Bronchial epithelial cell (primary cell): ENCODE measurements at regions not wholly inside any gene's neighbourhood (a gene's known extent, or its start where the extent isn't known, plus 50 kb on each side); places are given as distances from the start of the nearest gene placed in this dataset.

Experiments used
- DNase-seq: peaks from one replicate; pipeline ENCODE4 v3.0.0-alpha.2; 2010; ENCODE audit warnings: low read depth
- FAIRE-seq: peaks from 2 replicates; lab custom pipeline; 2011; peaks lifted over from hg19 to GRCh38; lab: Jason Lieb, UNC
- H3K27me3 ChIP-seq: 2 replicates; pipeline ENCODE4 v1.5.1; 2011; ENCODE audit warnings: low read length; ENCODE audit not compliant: control insufficient read depth, insufficient read depth
- H3K36me3 ChIP-seq: 2 replicates; pipeline ENCODE4 v1.5.1; 2011; ENCODE audit warnings: low read length; ENCODE audit not compliant: control insufficient read depth, insufficient read depth
- H3K4me3 ChIP-seq: 2 replicates; pipeline ENCODE4 v1.5.1; 2011; ENCODE audit warnings: mild to moderate bottlenecking, low read depth, low read length, control low read depth
- TF ChIP-seq, protein P1 (sequence below): IDR thresholded peaks from 2 replicates; pipeline ENCODE4 v1.5.1; 2011; ENCODE audit warnings: mild to moderate bottlenecking, moderate library complexity, low read length, control low read depth, inconsistent platforms; ENCODE audit not compliant: insufficient read depth, severe bottlenecking

- TF ChIP-seq, protein P1, sequence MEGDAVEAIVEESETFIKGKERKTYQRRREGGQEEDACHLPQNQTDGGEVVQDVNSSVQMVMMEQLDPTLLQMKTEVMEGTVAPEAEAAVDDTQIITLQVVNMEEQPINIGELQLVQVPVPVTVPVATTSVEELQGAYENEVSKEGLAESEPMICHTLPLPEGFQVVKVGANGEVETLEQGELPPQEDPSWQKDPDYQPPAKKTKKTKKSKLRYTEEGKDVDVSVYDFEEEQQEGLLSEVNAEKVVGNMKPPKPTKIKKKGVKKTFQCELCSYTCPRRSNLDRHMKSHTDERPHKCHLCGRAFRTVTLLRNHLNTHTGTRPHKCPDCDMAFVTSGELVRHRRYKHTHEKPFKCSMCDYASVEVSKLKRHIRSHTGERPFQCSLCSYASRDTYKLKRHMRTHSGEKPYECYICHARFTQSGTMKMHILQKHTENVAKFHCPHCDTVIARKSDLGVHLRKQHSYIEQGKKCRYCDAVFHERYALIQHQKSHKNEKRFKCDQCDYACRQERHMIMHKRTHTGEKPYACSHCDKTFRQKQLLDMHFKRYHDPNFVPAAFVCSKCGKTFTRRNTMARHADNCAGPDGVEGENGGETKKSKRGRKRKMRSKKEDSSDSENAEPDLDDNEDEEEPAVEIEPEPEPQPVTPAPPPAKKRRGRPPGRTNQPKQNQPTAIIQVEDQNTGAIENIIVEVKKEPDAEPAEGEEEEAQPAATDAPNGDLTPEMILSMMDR = no peak
- no peak for DNase-seq
- FAIRE-seq = no peak
- Histone ChIP-seq H3K36me3 (no peaks in the 10 kb centered on the region), H3K4me3 (no peak overlapping the region), H3K27me3 (no peaks in the 10 kb centered on the region)
These were observed 537.2 kb upstream of the PBX1 start for GRCh38 chr1:164021813-164022212.

DNA sequence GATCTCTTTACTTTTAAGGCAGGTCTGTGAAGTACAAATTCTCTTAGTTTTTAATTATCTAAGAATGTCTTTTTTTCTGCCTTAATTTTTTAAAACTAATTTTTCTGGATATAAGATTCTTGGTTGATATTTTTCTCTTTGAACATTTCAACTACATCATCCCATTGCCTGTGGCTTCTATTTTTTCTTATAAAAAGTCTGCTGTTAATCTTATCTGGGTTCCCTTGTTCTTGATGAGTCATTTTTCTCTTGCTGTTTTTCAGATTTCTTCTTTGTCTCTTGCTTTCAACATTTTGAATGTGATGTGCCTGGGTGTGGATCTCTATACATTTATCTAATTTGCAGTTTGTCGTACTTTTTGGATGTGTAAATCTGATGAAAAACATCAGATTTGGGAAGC lies 525.2 kb upstream of the PBX1 start:
- no peaks in the 10 kb centered on the region for H3K27me3 ChIP-seq
- no peaks in the 10 kb centered on the region for H3K36me3 ChIP-seq
- no peak for FAIRE-seq
- no peak overlapping the region for H3K4me3 ChIP-seq
- TF ChIP-seq, protein P1 = no peak
- DNase-seq = no peak

DNA sequence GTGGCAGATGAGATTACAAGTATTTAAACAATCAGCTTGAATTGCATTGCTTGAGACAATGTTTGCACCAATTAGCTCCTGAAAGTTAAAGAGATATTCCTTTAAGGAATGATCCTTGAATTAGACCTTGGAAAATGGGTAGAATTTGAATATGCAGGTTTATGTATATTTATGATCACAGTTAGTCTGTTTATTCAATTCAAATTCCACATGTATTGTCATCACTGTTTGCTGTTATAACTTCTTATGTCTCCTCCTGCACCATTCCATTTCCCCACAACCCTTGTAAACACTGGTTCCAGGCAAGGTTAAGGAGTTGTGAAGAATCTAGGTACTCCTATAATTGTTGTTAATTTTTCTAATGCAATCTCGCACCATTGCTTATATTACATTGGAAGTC lies 518.2 kb upstream of the PBX1 start:
- TF ChIP-seq, protein P1 = no peak
- FAIRE-seq = no peak
- no peaks in the 10 kb centered on the region for H3K27me3 ChIP-seq
- H3K4me3 ChIP-seq = no peak overlapping the region
- no peaks in the 10 kb centered on the region for H3K36me3 ChIP-seq
- no peak for DNase-seq

DNA sequence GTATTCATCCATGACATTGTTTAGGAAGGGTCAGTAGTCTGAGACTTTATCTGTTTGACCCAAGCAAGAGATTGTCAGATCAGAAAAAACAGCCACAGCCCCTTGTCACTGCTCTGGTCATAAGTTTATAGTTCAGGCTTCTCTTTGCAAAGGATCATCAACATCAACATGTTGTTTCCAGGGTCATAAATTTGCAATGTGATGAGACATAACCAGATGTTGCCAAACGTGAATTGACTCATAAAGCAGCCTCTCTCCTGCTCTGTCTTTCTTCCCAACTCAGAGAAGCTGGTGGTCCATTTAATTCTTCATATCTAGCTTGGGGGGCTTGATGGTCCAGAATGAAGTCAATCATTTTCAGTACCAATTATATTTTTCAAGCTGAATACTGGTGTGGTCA lies 507.2 kb upstream of the PBX1 start:
- no peak for DNase-seq
- H3K27me3 ChIP-seq = no peaks in the 10 kb centered on the region
- no peak for FAIRE-seq
- no peaks in the 10 kb centered on the region for H3K36me3 ChIP-seq
- H3K4me3 ChIP-seq = no peak overlapping the region
- TF ChIP-seq, protein P1 = no peak

DNA sequence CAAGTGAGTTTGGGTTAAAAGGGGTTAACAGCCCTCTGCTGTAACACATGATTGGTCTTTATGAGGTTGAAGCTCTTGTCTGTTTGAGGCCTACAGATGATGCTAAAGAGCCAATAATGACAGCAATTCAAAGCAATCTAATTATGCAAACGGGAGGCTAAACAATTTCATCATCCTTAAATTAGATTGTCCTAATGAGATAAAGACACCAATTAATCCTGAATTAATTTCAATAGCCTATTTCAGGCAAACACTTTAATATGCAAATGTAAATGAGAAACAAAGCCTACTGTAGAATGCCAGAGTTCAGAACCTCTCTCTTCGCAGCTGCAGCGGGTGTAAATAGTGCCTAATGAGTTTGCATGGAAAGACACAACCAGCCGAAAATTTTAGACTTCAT lies 504.7 kb upstream of the PBX1 start:
- Histone ChIP-seq H3K4me3 (no peak overlapping the region), H3K27me3 (no peaks in the 10 kb centered on the region), H3K36me3 (no peaks in the 10 kb centered on the region)
- DNase-seq (no peak), FAIRE-seq (no peak)
- TF ChIP-seq, protein P1 = no peak

GRCh38 chr1:164058198-164058597 lies 500.8 kb upstream of the PBX1 start:
- DNase-seq = peak; percentile 3
- no peaks in the 10 kb centered on the region for H3K27me3 ChIP-seq

More at GRCh38 chr1:164058198-164058597, 500.8 kb upstream of the PBX1 start:
- no peaks in the 10 kb centered on the region for H3K36me3 ChIP-seq
- TF ChIP-seq, protein P1 = no peak
- no peak for FAIRE-seq
- H3K4me3 ChIP-seq = no peak overlapping the region
